ENCODE measurements at regions not wholly inside any gene's neighbourhood (a gene's known extent, or its start where the extent isn't known, plus 50 kb on each side); places are given as distances from the start of the nearest gene placed in this dataset.

- TF ChIP-seq BCL11A (IDR thresholded peaks at IDR 0.05; ENCODE audit: low read depth in 2 of 2, low read length in 2 of 2) = no peak
Measured at GRCh38 chr7:81158189-81158588, 239.3 kb upstream of the SEMA3C start (continued).
